ENCODE measurements at regions not wholly inside any gene's neighbourhood (a gene's known extent, or its start where the extent isn't known, plus 50 kb on each side); places are given as distances from the start of the nearest gene placed in this dataset.

DNA sequence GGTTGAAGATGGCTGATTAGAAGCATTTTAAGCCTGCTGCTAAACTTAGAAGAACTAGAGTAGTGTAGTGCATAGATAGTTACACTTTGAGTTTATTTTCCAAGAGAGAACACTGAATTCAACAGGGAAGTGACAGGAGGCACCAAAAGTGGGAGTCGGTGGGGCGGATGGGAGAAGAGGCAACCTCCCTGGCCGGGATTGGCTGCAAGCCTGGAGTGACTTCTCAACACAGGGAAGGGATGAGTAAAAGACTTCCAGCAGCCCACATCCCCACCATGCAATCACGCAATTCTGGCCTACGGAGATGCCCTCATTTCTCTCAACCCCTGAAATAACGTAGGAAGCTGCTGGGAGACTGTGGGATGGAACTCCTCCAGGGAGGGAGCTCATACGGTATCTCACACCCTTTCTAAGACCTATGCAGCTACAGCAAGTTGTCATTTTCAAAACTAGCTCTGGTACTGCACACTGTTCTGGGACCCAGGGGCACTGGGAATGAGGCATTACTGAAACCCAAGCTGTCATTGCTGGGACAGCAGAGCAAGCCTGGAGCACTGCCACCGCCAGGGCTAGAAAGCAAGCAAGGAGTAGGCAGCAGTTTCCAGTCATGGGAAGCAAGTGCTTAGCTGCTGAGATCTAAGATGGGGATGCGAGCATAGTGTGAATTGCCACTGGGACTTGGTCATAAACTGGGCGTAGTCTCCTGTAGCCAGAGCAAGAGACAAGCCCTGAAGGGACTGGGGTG is 331.6 kb upstream of the PTGER4 start:
- DNase-seq, result no peak

DNA sequence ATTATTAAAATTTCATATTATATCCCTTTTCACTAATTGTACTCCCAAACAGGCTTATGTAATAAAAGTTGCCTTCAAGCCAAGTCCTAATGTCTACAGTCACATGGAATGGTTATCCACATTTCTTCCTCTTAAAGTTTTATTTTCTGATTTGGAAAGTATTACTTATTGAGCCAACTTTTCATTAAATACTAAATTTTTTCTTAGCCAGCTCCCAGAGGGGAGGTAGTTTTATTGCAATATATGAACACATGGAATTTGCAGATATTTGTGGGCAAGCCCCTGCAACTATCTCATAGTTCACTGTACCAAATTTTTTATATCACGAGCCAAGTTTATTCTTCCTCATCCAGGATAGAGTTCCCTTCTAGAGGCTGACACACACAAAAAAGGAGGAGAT is 332.8 kb upstream of the PTGER4 start:
- no peak for DNase-seq

DNA sequence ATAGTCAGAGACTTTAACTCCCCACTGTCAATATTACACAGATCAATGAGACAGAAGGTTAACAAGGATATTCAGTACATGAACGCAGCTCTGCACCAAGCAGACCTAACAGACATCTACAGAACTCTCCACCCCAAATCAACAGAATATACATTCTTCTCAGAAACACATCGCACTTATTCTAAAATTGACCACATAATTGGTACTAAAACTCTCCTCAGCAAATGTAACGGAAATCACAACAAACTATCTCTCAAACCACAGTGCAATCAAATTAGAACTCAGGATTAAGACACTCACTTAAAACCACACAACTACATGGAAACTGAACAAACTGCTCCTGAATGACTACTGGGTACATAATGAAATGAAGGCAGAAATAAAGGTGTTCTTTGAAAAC is 341.3 kb upstream of the PTGER4 start:
- DNase-seq, result peak in 2 of 5 experiments; percentile 13 to 93

DNA sequence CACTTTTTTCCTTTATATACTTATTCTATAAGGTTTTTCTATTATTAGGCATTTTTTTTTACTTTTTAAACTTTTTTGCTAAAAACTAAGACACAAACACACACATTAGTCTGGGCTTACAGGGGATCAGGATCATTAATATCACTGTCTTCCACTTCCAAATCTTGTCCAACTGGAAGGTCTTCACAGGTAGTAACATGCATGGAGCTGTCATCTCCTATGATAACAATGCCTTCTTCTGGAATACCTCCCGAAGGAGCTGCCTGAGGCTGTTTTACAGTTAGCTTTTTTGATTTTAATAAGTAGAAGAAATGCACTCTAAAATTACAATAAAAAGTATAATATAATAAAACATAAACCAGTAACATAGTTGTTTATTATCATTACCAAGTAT is 345.5 kb upstream of the PTGER4 start:
- DNase-seq, result no peak

DNA sequence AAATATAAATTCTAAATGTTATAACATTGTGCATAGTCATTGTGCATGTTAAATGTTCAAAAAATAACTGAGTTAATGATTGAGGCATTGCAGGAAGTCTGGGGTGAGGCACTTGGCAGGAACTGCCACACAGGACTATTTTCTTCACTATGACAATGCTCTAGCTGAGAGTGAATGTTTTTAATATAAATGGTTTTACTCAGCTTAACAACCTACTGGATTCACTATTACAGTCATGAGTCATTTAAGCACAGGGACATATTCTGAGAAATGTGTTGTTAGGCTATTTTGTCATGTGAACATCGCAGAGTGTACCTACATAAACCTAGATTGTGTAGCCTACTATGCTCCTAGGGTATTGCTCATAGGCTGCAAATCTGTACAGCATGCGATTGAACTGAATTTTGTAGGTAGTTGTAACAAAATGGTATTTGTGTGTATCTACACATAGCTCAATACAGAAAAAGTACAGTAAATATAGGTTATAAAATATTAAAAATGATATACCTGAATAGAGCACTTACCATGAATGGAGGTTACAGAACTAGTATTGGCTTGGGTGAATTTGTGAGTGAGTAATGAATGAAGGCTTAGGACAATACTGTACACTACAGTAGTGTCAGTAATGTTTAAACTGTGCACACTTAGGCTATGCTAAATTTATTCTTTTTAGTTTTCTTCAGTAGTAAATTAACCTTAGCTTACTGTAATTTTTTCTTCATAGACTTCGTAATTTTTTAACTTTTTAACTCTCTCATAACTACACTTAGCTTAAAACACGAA is 346.1 kb upstream of the PTGER4 start:
- DNase-seq, result peak in 1 of 5 experiments; percentile 96

DNA sequence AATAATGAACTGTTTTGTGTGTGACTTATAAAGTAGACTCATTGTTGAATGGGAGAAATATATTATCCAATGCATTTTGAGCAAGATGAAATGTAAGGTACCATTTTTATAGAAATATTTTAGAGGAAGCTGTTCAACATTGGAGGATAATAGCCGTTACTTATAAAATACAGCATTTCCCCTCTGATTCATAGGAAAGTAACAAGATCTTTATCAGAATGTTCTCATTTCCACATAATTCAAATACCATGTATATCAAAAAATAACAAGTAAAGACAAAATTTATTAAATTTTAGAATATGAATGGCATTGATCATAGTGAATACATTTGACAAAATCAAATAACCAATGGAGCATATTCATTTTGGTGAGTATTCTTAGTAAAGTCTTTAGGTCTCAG is 346.7 kb upstream of the PTGER4 start:
- DNase-seq, result peak in 1 of 5 experiments; percentile 68

DNA sequence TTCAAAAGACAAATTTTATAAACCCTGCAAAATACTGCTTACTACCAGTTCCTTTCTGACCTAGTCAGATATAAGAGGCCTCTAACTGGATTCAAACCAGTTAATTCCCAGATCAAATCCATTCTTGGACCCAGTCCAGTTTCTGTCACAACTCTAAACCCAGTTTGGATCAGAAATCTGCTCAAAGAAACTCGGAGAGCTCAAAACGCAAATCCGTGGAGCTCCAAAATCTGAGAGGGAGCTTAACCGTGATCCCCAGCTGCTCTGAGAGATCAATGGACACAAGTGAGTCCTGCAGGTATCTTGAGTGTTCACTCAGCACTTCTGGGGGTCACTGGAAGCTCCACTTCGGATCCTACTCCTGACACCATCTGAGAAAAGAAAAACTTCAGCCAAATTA is 348.1 kb upstream of the PTGER4 start:
- DNase-seq, result peak in 1 of 5 experiments; percentile 14

DNA sequence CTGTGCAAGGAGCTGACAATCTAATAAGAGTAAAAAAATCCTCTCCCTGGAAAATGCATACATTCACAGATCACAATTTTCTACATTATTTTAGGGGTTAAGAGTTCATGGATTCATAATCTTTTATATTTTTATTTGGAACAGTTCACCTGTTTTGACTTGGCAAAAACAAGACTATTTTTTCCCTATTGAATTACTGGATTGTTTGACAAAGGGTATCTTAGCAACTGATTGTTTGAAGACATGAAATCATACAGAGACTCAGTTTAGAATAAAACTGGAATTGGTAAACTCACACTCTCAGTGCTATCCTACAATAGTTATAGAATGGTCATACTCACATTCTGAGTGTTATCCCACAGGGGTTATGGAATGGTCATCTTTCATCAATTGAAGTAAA is 358.2 kb upstream of the PTGER4 start:
- no peak for DNase-seq

DNA sequence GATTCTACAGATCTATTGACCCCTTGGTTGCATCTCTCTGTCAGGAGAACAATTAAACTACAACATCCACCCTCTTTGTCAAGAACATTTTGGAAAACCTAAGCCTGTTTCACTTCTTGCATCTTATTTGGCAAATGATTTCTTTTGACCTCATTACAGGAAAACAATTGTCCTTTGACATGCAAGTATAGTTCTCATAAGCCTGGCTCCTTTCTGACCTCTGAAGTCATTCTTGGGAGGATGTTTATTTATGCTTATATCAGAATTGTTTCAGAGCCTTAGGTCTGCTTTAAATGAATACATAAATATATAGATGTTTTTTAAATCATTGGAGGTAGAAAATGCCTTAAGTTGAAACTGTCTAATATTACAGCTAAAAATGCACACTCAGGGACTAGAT is 361.3 kb upstream of the PTGER4 start:
- DNase-seq, result no peak

DNA sequence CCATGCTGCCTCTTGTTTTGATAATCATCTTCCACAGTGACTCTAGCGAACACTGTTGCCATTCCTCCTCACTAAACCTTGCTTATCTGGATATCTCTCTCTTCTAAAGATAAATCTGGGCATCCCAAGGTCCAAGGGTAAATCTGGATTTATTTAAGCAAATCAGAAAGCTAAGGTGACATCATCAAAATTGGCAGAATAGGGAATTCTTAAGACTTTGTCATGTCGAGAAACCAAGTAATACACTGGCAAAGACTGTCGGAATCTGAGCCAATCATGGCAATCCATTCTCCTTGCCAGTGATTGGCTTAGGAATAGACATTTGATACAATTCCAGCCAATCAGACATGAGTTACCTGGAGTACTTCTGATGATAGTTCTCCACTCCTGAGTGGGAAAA is 362.7 kb upstream of the PTGER4 start:
- no peak for DNase-seq

DNA sequence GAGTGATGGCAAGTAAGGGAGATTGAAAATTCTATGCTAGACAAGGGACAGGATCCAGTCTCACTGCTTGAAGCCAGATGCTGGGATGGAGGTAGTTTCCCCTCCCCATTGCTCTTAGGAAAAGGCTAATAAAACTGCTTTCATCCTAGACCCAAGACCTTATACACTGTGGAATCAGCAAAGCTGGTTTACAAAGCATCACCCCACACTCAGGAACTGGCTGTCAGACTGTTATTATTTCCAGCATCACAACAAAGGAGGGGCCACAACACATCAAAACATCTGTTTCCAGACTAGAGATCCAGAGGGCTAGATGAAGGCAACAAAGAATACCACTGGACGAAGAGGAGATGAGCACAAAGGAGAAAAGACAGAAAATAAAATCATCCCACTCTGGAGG is 364.6 kb upstream of the PTGER4 start:
- no peak for DNase-seq

DNA sequence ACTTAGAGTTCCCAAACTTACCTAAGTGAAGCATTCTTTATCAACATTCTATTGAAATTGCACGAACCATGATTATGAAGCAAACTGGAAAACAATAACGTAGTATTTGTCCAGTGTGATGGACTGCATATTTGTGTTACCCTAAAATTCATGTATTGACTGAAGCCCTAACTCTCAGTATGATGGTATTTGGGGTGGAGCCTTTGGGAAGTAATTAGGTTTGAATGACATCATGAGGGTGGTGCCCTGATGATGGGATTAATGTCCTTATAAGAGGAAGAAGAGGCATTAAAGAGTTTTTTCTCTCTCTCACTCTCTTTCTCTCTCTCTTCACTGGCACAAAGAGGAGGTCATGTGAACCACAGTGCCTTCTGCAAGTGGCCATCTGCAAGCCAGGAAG is 365.4 kb upstream of the PTGER4 start:
- DNase-seq, result no peak

DNA sequence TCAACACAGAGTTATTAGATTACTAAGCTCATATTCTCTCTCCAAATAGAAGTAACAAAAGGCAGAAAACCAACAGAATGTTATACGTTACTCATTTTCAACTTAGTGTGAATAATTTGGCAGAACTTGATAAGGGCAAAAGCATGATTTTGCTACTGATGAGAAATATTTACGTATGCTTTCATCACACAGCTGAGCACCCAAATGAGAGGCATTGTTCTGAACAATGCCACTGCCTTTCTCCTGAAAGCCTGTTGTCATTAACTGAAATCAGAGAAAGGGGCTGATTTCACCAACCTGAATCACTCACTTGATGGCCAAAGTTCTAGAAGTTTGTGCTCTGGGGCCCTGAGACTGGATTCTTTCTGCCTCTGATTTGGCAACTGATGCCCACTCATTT is 367.5 kb upstream of the PTGER4 start:
- peak in 1 of 5 experiments; percentile 51 for DNase-seq

DNA sequence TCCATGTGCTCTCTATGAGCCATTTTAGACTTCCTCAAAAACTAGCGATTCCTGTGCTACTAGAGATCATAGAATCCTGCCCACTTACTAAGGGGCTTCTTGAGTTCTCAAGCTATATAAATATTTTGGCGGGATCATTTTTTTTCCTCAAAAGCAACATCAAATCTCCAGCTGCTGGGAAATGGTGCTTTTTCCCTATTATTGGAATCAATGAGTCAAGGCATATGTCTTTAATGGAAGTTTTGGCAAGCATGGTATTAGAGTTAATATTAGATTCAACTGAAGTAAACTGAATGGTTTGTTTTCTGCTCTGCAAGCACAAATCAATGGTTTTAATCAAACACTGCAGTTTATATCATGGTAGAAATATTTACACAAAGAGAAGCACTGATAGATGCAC is 369.9 kb upstream of the PTGER4 start:
- DNase-seq, result no peak

DNA sequence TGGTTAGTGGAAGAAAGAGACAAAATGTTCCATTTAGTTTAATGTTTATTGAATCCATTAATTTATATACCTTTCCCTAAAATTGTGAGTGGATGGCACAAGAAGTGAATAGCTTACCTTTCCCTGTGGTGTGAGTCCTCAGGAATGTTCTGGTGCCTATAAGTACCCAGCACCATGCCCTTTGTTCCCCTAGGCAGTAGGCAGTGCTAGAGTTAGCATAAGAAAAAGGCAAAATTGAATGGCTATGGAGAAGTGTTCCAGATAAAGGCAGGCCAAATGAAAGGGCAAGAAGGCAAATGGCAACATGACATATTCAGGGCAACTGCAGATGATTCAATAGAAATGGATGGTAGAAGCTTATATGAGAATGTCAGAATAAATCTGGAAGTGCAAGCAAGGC is 370.8 kb upstream of the PTGER4 start:
- DNase-seq, result no peak

DNA sequence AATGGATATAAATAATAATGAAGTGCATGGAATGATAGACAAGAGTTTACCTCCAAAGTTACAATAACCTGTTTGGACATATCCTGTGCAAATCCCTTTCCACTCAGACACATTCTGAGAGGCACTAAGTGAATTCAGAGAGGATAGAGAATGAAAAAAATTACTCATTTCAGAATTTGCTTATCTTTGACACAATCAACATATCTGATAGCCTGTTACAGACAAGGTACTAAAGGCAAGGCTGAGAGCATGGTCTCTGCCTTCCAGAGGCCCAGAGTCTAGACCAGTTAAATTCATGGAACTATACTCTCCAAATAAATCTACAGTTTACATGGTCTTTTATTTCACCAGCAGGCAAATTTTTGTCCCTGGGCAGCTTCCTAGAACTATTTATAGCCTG is 371.8 kb upstream of the PTGER4 start:
- DNase-seq, result peak in 1 of 5 experiments; percentile 90

DNA sequence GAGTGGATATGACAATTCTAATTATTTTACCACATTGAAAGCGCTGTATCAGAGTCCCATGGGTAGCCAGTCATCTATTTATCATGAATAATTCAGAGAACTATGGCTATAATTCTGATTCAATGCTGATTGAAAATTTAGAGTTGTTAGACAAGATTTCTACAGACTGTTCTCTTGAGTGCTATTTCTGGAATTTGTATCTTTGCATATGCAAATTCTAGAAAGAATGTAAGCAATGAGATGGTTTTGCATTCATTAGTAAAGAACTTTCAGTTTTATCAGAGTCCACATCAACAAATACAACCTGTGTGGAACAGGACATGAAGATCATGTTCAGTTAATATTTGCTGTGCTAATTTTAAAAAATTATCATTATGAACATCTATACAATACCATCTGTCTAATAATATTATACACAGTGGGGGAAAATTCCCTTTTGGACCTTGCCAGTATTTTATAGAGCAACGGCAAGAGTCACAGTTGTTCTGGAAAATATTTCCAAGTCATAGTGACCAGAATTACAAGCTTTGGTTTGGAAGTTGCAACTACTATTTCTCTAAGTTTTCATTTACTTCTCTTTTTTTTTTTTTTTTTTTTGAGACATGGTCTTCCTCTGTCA is 372.7 kb upstream of the PTGER4 start:
- no peak for DNase-seq

DNA sequence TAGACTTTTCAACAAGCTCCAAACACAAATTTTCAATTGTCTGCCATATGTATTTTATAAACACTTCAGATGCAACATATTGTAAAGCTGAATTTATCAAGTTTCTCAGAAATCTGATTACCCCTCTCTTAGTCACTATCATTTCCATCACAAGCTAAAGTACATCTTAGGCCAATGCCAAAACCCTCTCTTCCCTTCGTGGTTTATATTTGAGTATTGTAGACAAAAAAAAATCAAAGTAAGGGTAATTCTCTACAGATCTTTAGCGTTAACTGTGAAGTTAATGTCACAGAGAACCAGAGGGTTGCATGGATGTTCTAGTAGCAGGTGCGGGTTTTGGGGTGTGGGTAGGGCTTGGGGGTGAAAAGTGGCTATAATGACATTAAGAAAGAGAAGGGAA is 387.7 kb upstream of the PTGER4 start:
- peak in 1 of 5 experiments; percentile 83 for DNase-seq

DNA sequence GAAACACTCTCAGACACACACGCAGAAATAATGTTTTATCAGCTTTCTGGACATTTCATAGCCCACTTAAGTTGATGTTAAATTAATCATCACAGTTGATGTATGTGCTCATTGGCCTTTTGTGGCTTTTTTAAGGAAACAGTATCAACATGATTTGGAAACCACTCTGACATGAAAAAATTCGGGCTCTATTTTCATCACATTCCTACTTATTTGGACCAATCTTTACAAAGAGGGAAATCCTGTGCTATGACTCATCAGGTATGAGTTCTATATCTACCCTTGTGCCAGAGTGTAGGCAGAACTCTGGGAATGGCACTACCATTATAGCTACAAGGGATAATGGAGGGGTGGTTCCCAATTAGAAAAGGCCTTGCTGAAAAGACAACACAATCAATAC is 388.4 kb upstream of the PTGER4 start:
- DNase-seq, result no peak

DNA sequence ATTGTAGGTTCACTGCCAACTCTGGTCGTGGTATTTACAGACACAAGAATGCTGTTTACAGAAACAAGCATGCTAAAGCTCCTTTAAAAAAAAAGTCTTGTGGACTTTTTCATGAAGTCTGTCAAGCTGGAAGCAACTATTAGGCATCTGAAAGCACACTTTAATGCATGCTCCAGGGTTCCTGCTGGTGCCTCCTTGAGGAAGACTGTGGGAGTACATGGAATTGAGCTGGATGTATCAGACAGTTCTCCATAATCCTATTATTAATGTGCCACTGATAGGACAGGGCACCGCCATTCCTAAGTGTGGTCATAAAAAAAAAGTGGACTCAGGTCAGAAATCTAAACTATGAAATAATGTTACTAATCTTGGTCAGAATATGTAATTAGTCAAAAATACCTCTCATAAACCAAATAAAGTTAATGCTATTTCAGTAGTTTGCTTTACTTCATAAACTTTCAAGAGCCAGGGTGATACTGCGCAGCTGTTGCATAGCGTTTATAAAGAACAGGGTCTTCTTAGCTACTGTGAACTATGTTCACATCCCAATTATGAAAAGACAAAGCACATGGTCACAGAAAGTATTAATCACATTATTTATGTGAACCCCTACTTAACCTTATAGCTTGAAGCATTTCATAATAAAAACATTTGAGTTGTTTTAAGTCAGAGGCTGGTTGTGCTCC is 390.8 kb upstream of the PTGER4 start:
- no peak for DNase-seq

DNA sequence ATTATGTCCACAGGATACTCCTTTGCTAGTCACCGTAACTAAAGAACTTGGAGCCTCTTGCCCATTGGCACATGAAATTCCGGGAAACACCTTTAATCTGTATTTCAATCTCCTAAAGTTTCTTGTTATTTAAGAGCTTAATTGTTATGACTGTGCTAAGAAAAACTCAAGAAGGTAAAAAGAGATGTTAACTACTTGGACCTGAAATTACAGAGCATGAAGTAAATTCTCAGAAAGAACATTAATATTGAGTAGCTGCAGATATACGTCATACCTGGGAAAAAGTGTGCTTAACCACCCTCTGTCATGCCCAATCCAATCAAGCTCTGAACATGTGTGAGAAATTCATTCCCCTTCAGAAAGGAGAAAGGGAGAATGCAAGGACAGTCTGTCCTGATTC is 394.9 kb upstream of the PTGER4 start:
- peak in 1 of 5 experiments; percentile 63 for DNase-seq

DNA sequence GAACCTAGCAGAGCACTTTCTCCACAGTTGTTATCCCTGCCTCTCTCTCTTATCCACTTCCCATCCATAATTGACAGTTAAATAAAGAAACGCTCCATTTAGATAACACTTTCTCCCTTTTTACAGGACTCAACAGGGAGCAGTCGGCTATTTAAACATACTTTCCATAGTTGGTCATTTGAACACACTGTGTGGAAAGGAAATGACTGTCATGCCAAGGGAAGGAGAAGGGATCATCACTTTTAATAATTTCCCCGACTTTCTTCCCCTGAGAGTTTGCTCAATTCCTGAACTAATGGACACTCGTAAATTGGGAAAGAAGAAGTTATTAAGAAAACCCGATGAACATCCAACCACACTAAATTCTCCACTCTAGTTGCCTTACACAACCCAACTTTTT is 400.8 kb upstream of the PTGER4 start:
- DNase-seq, result no peak
